Transverse colon (tissue), 3 donors: ENCODE measurements at regions not wholly inside any gene's neighbourhood (a gene's known extent, or its start where the extent isn't known, plus 50 kb on each side); places are given as distances from the start of the nearest gene placed in this dataset.

Experiments
- POLR2A ChIP-seq: fragments of 450-650 bp; IDR thresholded peaks from one replicate; pipeline ENCODE4 v1.6.1; 2016; ENCODE audit warnings: antibody characterized with exemption, mild to moderate bottlenecking, moderate library complexity
- TF ChIP-seq, protein P1 (sequence below), 5 experiments: fragments of 200-600 bp in 3 of 5; fragments of 450-650 bp in 2 of 5; sonication (generic) in 3 of 5; IDR thresholded peaks; 1 replicate in 2 of 5; 2 replicates in 3 of 5; pipeline ENCODE4 v1.5.1; 2016 to 2017; ENCODE audit warnings: antibody characterized with exemption in 5 of 5, inconsistent platforms in 3 of 5, mild to moderate bottlenecking in 2 of 5, moderate library complexity in 1 of 5

DNA sequence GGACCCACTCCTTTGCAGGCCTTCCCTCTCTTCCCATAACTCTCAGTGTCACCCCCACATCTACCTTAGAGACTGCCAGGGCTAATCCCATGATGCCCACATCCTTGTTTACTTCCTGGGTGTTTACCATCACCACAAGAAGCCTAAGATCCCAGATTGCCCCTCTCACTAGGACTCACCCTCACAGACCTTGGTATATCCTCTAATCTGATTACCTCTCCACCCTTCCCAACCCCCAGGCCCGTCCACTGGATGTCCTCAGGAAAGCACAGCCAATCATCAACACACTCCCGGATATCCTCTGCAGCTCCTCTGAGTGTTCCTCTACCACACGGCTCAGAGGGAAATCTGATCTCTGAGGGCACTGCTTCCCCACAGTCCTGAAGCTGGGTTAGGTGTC, 91.0 kb downstream of the FOXD1 start:
- no peak for TF ChIP-seq POLR2A
- TF ChIP-seq, protein P1, sequence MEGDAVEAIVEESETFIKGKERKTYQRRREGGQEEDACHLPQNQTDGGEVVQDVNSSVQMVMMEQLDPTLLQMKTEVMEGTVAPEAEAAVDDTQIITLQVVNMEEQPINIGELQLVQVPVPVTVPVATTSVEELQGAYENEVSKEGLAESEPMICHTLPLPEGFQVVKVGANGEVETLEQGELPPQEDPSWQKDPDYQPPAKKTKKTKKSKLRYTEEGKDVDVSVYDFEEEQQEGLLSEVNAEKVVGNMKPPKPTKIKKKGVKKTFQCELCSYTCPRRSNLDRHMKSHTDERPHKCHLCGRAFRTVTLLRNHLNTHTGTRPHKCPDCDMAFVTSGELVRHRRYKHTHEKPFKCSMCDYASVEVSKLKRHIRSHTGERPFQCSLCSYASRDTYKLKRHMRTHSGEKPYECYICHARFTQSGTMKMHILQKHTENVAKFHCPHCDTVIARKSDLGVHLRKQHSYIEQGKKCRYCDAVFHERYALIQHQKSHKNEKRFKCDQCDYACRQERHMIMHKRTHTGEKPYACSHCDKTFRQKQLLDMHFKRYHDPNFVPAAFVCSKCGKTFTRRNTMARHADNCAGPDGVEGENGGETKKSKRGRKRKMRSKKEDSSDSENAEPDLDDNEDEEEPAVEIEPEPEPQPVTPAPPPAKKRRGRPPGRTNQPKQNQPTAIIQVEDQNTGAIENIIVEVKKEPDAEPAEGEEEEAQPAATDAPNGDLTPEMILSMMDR (IDR thresholded peaks at IDR 0.05) = no peak
